ENCODE measurements at regions not wholly inside any gene's neighbourhood (a gene's known extent, or its start where the extent isn't known, plus 50 kb on each side); places are given as distances from the start of the nearest gene placed in this dataset.

DNA sequence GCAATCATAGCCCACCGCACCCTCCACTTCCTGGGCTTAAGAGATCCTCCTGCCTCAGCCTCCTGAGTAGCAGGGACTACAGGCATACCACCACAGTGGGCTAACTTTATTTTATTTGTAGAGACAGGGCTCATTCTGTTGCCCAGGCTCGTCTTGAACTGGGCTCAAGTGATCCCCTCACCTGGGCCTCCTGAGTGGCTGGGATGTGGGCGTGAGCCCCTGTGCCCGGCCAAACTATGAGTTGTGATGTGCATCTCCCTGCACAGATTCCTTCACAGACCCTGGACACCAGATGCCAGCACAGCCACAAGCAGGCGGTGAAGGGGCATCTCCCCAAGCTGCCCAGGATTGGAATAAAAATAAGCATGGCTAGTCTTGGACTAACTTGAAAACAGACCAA is 244.9 kb upstream of the IRX1 start:
- TF ChIP-seq, protein P1, sequence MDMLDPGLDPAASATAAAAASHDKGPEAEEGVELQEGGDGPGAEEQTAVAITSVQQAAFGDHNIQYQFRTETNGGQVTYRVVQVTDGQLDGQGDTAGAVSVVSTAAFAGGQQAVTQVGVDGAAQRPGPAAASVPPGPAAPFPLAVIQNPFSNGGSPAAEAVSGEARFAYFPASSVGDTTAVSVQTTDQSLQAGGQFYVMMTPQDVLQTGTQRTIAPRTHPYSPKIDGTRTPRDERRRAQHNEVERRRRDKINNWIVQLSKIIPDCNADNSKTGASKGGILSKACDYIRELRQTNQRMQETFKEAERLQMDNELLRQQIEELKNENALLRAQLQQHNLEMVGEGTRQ (IDR thresholded peaks at IDR 0.05; ENCODE audit: borderline replicate concordance, low read depth, low read length) = no peak
- TF ChIP-seq, protein P2, sequence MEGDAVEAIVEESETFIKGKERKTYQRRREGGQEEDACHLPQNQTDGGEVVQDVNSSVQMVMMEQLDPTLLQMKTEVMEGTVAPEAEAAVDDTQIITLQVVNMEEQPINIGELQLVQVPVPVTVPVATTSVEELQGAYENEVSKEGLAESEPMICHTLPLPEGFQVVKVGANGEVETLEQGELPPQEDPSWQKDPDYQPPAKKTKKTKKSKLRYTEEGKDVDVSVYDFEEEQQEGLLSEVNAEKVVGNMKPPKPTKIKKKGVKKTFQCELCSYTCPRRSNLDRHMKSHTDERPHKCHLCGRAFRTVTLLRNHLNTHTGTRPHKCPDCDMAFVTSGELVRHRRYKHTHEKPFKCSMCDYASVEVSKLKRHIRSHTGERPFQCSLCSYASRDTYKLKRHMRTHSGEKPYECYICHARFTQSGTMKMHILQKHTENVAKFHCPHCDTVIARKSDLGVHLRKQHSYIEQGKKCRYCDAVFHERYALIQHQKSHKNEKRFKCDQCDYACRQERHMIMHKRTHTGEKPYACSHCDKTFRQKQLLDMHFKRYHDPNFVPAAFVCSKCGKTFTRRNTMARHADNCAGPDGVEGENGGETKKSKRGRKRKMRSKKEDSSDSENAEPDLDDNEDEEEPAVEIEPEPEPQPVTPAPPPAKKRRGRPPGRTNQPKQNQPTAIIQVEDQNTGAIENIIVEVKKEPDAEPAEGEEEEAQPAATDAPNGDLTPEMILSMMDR (IDR thresholded peaks at IDR 0.05) = no peak
- no peak for TF ChIP-seq SIN3A (IDR thresholded peaks at IDR 0.05; ENCODE audit: borderline replicate concordance, low read depth, low read length)
- no peak for TF ChIP-seq FOXJ3 (CRISPR knock-in tag; IDR thresholded peaks at IDR 0.05)
- no peak for TF ChIP-seq GATA2 (CRISPR knock-in tag; IDR thresholded peaks at IDR 0.05)
- no peak for TF ChIP-seq EP300 (IDR thresholded peaks at IDR 0.05; ENCODE audit: borderline replicate concordance in 1 of 2, low read depth in 1 of 2, low read length in 1 of 2)
- TF ChIP-seq, protein P3, sequence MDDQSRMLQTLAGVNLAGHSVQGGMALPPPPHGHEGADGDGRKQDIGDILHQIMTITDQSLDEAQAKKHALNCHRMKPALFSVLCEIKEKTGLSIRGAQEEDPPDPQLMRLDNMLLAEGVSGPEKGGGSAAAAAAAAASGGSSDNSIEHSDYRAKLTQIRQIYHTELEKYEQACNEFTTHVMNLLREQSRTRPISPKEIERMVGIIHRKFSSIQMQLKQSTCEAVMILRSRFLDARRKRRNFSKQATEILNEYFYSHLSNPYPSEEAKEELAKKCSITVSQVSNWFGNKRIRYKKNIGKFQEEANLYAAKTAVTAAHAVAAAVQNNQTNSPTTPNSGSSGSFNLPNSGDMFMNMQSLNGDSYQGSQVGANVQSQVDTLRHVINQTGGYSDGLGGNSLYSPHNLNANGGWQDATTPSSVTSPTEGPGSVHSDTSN (IDR thresholded peaks at IDR 0.05) = no peak
- no peak for TF ChIP-seq RAD21 (IDR thresholded peaks at IDR 0.05; ENCODE audit: low read length)
- TF ChIP-seq POLR2AphosphoS5 (IDR thresholded peaks at IDR 0.05; ENCODE audit: low read depth, low read length) = no peak
